T-helper 2 cell (primary cell): ENCODE measurements at regions not wholly inside any gene's neighbourhood (a gene's known extent, or its start where the extent isn't known, plus 50 kb on each side); places are given as distances from the start of the nearest gene placed in this dataset.
"Not testable (repeated sequence)": the region's sequence is repeated elsewhere in the genome, so short reads cannot be mapped to it uniquely, and the experiment has no call there.

Source experiments
- DNase-seq, 5 experiments: peaks; one replicate each; pipeline versions ENCODE4 v3.0.0 to v3.0.0-alpha.2; 2012 to 2022

DNA sequence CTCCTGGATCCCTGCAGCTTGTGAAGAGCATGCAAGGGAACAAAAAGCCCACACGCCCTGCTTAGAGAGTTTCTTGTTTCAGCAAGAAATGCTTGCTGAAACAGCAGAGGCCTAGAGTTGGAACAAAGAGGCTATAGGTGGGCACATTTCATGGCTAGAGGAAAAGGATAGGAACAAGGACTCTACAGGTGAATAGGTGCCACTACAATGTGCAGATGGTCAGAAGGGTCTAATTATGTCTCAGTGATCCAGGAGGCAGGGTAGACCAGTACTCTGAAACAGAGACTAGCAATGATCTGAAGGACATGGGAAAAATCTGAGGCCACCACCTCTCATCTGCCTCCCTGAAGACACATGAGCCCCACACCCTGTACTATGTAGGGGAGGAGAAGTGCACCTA is 609.0 kb downstream of the REEP3 start:
- no peak for DNase-seq

DNA sequence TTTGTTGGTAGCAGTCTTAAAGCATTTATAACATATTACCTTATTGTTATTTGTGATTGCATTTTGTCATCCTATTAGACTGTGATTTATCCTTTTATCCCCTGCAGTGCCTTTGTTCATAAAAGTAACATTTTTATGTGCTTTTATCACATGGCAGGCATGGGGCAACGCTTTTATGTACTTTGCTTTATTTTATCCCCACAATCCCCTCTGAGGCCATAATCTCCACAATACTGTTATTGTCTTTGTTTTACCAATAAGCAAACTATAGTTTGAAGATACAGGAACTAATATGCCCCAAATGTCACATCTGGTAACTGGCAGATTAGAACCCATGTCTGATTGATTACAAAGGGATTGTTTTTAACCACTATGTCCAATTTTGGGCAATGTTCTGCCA is 613.5 kb downstream of the REEP3 start:
- DNase-seq: no peak

DNA sequence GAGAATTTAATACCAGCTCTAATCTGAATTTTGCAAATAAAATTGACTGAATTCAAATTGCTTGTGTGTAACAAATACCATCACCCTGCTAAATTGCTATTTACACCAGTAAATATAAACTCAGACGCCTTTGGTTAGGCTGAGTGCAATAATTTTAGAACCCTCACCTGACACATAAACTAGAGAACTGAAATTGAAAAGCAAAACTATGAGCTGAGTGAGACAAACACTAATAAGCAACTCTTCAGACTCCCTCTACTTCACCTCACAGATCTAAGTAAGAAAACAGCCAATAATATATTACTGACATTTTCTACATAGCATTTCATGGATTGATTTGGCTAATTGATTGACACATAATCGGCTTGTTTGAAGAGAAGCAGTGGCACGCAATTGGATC is 621.2 kb downstream of the REEP3 start:
- DNase-seq: no peak

DNA sequence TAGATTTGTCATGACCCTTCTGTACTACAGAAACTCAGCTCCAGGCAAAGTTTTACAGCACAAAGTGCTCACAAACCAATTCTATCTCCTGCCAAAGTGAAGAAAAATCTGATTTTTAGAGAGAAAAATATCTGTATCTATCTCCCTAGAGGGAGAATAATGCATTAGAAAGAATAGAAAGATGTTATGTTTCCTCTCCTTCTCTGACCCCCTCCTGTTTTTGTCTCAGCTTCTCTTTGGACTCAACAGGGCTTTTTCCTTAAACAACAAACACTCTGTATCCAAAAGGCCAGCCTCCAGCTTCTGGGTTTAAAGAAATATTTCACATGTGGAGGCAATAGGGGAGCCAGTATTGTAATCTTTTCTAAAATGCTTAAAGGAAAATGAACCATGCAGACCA is 627.4 kb downstream of the REEP3 start:
- DNase-seq: no peak

DNA sequence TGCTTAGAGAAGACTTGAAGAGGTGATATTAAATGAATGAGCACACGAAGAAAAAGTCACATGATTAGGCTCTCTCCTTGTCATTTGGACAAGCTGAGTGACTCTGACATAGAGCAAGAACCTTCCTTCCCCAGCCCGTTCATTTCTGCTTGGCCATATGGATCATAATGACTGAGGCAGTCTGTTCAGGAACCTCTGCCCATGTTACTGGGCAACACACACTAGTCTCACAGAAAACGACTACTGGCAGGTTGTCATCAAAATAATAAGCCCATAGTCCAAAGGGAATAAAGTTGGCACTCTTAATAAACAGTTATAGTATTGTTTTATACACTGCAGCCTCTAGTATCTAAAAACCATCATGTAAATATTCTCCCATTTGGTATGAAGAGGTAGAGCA is 635.0 kb downstream of the REEP3 start:
- DNase-seq: no peak

DNA sequence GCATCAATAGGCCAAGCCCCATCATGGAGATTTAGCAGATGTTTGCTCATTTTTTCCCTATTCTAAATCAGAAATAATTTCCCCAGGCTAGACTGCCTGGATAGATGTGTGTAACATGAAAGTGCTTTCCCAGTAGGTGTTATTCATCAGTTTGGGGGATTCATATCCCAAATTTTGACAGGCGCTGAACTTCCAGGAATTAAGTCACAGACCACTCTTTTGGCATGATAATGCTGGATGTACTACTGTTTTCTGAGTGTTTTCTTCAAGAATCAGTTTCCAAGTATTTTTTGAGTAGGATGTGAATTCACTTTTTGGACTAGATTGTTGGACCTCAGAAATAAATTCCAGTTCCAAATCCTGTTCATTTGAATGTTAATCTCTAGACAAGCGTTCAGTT is 637.4 kb downstream of the REEP3 start:
- no peak for DNase-seq

DNA sequence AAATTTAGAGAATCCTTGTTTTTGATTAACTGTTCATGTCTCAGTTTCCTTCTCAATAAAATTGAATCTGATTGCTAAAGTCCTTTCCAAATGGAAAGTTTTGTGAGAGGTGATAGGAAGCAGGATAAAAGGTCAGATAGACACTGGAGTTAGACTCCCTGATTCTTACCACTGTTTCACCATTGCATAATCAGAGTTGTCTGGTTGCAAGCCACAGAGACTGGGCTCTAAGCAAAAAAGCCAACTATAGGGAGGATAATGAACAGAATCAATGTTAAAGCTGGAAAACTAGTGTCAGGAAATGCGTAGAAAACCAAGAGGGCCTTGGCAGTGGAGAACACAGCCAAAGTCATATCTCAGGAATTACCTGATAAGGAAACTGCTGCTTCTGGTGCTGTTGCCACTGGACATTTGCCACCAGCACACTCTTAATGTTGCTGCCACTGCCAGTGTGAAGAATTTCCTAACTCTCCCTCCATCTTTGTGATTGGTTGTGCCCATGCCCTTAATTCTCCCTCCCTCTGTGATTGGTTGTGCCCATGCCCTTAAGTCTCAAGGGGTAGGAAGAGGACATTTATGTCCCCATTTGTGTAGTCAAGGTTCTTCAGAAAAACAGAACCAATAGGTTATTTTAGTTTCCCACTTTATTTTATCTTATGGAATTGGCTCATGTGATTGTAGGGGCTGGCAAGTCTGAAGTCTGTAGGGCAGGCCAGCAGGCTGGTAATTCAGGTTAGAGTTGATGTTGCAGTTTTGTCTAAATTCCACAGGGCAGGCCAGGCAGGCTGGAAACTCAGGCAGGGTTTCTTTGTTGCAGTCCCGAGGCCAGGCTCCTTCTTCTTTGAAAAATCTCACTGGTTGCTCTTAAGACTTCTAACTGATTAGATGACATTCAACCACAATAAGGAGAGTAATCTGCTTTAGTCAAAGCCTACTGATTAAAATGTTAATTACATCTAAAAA is 639.0 kb downstream of the REEP3 start:
- no peak for DNase-seq

DNA sequence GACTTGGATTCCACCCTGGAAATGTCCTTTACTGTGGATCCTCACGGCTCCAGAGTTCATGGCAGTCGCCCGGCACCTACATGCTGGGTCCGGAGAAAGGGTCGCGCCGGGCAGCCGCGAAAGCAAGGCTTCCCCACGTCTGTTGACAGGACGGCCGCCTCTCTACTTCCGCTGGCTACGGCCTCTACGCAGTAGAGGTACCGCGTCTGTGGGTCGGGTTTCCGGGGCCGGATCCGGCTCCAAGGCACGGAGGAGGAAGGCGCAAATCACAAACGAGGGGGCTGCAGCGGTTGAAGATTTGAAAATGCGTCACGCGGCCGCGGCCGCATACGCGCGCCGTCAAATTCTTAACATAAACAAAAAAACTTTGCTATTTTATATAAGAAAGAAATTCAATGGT is 649.6 kb downstream of the REEP3 start:
- no peak for DNase-seq

DNA sequence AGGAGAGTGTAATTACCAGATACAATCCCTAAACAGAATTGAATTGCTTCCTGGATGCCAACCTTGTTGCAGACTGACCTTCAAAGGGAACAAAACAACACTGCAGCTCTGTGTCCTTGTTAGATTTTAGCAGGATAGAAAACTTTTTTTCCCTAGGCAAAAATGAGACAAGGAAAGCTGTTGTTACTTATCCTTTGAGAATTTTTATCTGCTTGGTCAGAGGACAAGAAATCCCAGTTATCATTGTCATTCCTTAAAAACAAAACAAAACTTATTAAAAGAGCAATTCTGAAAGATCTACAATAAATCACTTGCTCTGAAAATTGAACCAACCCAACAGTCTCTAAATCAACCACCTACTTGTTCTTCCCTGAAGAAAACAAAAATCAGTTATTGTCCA is 652.6 kb downstream of the REEP3 start:
- no peak for DNase-seq

DNA sequence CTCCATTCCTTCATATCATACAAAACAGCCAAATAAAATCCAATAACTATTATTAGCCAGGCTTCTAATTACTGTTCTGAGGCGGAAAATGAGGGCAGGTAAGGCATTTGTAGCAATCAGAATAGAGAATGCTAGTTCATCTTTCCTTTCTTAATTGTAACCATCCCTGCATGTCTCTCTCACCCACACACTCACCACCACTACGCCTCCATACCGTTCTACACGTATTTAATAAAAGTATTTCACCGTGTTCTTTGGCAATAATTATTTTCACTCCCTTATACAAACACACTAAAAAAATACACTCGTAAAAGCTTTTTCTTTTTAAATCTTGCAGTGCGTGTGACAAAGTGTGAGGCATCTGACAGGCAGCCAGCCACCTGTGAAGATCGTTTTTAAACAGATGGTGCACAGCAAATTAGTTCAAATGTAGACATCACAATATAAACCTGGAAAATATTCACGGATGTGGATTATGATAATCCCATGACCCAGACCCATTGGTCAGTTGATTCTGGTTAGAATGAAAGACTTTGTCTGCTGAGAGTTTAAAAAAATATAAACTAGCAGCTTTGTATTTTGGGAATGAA is 653.6 kb downstream of the REEP3 start:
- DNase-seq: no peak

DNA sequence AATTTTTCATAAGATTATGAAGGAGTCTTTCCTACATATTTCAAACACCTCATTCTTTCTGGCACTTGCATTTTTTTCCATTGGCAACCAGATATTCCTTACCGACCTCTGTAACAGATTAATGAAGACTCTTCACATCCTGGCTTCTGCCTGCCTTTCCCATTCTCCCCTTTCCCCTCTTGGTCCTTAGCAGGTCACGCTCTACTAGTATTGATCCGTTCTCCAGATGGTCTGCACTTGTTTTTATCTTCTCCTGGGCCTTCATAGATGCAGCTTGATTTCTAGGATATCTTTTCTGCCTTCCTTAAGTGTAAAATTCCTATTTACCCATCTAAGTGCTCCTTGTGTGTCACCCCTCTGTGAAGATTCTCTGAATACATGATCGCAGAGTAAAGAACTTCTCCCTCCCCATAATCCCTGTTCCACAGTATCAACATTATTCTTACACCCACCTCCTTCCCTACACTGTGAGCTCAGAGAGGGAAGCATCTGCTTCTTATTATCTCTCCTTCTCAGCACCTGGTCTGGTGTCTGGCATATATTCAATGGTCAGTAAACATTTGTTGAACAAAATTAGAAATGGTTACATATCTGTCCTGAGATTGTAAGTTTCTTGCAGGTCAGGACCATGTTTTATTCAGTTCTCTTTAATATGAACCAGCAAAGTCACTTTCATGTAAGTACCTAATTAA is 654.2 kb downstream of the REEP3 start:
- DNase-seq: no peak

DNA sequence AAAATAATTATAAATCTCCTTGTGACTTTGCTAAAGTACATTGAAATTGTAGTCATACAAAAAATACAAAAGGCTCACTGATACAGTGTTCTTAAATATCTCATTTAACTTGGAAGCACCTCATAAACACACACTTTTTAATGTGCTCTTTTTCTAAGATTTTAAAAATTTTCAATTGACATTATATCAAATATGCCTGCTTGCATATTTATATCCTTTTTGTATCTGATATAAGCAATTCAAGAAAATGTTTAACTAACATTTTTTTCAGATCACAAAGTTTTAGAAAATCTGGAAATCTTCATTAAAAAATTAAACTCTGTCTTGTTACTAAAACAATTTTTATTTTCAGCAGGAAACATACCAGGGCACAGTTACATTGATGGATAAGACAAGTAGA is 661.5 kb downstream of the REEP3 start:
- DNase-seq: no peak

DNA sequence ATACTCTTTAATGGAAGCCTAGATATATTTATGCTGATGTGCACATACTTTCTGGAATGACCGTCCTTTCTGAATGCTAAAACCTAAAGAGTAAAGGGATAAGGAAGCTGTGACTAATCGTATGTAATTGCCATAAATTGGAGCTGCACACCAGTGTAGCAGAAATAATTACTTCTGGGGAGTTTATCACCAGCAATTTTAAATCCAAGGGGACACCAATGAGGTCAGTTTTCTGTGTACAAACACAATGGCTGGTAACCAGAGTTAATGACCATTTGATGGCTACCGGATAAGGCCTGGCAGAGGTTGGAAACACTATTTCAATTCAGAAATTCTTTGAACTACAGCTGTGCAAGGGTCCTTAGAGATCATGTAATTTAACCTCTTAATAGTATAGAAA is 670.1 kb downstream of the REEP3 start:
- no peak for DNase-seq

DNA sequence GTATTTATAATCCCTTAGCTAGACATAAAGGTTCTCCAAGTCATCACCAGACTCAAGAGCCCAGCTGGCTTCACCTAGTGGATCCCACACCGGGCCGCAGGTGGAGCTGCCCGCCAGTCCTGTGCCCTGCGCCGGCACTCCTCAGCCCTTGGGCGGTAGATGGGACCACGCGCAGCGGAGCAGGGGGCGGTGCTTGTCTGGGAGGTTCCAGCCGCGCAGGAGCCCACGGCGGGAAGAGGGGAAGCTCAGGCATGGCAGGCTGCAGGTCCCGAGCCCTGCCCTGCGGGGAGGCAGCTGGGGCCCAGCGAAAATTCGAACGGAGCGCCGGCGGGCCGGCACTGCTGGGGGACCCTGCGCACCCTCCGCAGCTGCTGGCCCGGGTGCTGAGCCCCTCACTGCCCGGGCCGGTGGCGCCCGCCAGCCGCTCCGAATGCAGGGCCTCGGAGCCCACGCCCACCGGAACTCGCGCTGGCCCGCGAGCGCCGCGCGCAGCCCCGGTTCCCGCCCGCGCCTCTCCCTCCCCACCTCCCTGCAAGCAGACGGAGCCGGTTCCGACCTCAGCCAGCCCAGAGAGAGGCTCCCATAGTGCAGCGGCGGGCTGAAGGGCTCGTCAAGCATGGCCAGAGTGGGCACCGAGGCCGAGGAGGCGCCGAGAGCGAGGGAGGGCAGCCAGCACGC is 675.6 kb downstream of the REEP3 start:
- DNase-seq: no peak

DNA sequence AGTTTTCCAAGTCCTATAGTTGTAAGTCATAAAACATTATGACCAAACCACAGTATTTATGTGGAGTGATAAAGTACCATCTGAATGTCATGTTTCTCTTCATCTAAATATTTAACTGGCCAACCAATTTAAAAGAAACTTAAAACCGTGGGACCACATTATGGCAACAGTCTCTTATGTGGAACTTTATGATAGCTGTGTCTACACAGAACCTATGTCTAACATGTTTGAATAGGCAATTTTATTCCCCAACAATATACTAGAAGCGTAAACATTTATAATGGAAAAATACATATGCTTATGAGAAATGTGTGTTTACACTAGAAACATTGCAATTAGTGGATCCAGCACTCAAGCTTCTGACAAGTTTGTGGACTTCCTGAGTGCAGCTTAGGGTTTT is 680.7 kb downstream of the REEP3 start:
- DNase-seq: no peak

DNA sequence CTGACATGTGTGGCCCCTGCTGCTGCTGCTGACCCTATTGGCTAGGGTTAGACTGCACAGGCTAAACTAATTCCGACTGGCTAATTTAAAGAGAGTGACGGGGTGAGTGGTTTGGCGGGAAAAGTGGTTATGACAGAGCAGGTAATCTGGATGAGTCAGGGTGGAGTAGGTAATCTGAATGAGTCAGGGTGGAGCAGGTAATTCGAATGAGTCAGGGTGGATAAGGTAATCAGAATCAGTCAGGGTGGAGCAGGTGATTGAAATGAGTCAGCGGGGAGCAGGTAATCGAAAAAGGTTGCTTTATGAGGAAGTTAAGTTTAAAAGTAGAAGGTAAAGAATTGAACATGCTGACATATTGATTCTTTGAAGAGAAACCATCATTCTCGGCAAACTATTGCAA is 683.3 kb downstream of the REEP3 start:
- DNase-seq: not testable (repeated sequence)

DNA sequence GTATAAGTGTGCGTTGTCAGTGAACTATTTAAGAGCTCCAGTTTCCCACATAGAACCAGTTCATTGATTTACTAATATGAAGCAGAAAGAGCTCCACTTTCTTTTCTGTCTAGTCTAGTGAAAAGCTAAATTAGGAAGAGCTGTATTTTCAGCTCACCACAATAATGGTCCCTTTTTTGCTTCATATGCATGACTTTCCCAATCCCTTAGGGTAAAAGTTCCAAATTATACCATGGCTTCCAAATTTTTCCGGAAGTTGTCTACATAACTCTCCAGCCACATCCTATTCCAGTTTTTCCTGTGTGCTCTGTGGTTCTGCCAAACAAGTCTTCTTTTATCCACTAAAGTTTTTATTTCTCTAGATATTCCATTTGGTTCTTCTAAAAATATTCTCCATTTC is 685.2 kb downstream of the REEP3 start:
- DNase-seq: no peak

DNA sequence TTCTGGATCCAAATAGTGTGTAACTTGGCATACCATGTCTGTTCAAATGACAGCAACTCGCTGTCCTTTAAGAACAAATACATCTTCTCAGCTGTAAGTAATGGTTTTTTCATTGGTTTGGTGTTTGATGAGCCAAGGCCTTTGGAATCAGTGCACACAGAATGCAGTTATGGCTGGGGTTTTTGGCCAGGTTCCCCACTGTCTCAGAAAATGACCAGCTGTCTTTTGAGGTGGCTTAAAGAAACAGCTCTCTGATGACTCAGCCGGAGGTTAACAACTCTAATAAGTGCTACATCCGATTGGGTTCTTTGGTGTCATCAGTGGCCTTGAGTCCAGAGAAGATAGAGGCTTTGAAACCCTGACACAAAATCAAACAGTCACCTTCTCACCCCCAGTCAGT is 688.4 kb downstream of the REEP3 start:
- DNase-seq: no peak

DNA sequence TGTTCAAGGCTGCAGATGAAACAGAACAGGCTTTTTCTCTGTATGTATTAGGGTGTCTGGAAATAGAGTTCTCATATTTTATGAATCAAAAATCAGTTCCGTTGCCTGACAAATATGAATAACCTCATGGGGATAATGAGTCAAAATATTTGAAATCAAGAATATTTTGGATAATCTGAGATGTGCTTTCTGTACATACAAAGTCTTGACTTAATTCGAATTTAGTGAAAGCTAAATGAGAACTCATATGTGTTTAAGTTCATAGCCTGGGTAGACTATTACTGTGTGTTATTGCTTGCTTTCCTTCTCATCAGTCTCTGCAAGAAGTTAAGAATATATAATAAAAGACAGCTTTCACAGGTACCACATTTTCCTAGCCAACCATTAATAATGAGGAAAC is 689.0 kb downstream of the REEP3 start:
- no peak for DNase-seq

DNA sequence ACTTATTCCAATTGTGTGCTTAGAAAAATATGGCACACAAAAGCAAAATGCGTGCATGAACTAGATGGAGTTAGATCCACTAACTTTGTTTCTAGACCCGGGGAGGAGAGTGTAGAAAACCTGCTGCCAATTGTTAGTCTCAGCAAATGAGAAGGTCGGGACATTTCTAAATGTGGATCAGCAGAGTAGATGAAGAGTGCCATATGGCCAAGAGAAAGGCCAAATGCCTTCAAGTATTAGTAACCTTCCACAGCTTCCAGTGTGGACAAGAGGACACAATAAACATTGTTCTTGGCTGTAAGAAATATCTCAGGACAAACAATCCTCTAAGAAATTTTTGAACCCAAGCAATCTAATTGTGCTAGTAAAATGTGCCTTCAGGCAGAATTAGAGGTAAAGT is 690.3 kb downstream of the REEP3 start:
- no peak for DNase-seq

DNA sequence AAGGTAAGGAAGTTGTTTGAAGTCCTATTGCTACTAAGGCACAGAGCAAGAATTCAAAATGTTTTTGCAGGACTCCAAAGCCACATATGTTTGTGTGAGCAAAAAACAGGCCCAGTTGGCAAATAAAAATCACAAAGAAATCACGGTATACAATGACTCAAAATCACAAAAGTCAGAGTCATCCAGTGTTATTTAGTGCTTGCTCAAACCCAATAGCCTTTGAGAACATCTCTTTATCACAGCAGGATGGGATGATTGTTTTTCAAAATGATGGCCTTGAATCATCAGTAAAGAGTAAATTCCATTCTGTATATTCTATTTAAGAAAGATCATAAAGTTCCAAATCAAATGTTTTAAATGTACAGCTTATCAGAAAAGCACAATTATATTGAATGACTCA is 693.9 kb downstream of the REEP3 start:
- no peak for DNase-seq

DNA sequence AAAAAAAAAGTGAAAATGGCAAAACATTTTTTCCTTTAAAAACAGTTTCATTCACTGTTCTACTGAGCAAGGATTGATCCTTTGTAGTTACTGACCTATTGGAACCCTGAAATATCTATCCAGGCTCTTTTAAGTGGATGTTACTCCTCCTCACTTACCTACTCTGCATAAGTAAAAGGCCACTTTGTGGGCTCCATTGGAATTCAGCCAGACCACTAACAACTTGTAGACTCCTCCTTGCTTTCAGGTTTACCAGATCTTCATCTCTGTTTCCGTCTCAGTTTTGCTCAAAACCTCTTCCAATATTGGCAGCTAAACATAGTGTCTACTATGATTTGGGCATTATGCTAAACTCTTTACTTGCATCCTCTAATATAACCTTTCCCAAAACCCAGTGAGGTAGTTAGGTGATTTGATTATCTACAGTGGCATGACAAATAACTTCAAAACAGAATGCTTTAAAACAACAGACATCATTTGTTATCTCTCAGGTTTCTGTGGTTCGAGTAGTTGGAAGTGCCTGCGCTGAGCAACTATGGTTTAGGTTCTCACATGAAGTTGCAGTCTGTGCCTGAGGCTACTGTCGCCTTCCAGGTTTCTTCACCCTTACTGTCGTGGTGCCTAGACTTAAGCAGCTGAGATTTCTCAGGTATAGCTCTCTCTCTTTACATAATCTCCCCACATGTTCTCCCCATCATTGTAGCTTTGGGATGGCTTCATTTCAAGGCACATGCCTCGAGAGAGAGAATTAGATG is 698.2 kb downstream of the REEP3 start:
- DNase-seq: no peak

DNA sequence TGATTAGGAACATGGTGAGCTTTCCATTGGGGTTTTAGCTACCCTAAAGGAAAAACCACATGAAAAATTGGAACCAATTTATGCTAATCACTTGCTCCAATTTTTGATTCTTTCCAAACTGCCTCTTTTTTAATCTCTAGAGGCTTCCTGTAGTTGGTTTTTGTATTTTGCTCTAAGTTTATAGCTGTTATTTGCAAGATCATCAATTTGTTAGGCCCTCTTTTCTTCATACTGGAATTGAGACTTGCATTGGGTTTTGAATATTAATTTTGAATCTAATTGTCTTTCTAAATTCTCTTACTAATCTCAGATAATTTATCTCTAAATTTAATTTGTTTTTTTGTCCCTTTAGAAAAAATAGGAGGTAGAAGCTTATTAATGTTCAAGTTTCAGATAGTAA is 713.3 kb downstream of the REEP3 start:
- no peak for DNase-seq
